ENCODE measurements at regions not wholly inside any gene's neighbourhood (a gene's known extent, or its start where the extent isn't known, plus 50 kb on each side); places are given as distances from the start of the nearest gene placed in this dataset.

GRCh38 chr19:56939951-56940350 lies 99.4 kb upstream of the PEG3 start:
- DNase-seq (ENCODE audit: low spot score), result no peak

GRCh38 chr19:56942756-56943155 lies 102.2 kb upstream of the PEG3 start:
- no peak for DNase-seq (ENCODE audit: low spot score)
- in situ Hi-C loops (cut with HindIII; ENCODE audit: low sequenced_read_pairs), result no loop called here

More at GRCh38 chr19:56939951-56940350, 99.4 kb upstream of the PEG3 start:
- in situ Hi-C loops (cut with HindIII; ENCODE audit: low sequenced_read_pairs), result no loop called here

- in situ Hi-C loops (cut with HindIII; ENCODE audit: low sequenced_read_pairs), result no loop called here
- no peak for DNase-seq (ENCODE audit: low spot score)
These were observed 105.6 kb upstream of the PEG3 start for GRCh38 chr19:56946159-56946558.

- DNase-seq (ENCODE audit: low spot score), result no peak
- in situ Hi-C loops (cut with HindIII; ENCODE audit: low sequenced_read_pairs), result no loop called here
These were observed 106.7 kb upstream of the PEG3 start for GRCh38 chr19:56947206-56947605.

- in situ Hi-C loops (cut with HindIII; ENCODE audit: low sequenced_read_pairs), result no loop called here
These were observed 109.1 kb upstream of the PEG3 start for GRCh38 chr19:56949626-56950025.

GRCh38 chr19:56951672-56952071 lies 111.1 kb upstream of the PEG3 start:
- DNase-seq (ENCODE audit: low spot score), result no peak
- in situ Hi-C loops (cut with HindIII; ENCODE audit: low sequenced_read_pairs), result no loop called here

More at GRCh38 chr19:56949626-56950025, 109.1 kb upstream of the PEG3 start:
- DNase-seq (ENCODE audit: low spot score), result no peak

GRCh38 chr19:56953470-56953869 lies 112.9 kb upstream of the PEG3 start:
- in situ Hi-C loops (cut with HindIII; ENCODE audit: low sequenced_read_pairs), result no loop called here
- no peak for DNase-seq (ENCODE audit: low spot score)

GRCh38 chr19:56955637-56956216 lies 115.2 kb upstream of the PEG3 start:
- in situ Hi-C loops (cut with HindIII; ENCODE audit: low sequenced_read_pairs), result no loop called here
- DNase-seq (ENCODE audit: low spot score), result no peak

- in situ Hi-C loops (cut with HindIII; ENCODE audit: low sequenced_read_pairs), result no loop called here
- DNase-seq (ENCODE audit: low spot score), result no peak
These were observed 116.1 kb upstream of the PEG3 start for GRCh38 chr19:56956503-56957226.

GRCh38 chr19:56959205-56959604 lies 118.7 kb upstream of the PEG3 start:
- no peak for DNase-seq (ENCODE audit: low spot score)
- in situ Hi-C loops (cut with HindIII; ENCODE audit: low sequenced_read_pairs), result no loop called here

- in situ Hi-C loops (cut with HindIII; ENCODE audit: low sequenced_read_pairs), result no loop called here
- no peak for DNase-seq (ENCODE audit: low spot score)
These were observed 120.5 kb upstream of the PEG3 start for GRCh38 chr19:56960959-56961543.

GRCh38 chr19:56964410-56964920 lies 123.9 kb upstream of the PEG3 start:
- no peak for DNase-seq (ENCODE audit: low spot score)
- in situ Hi-C loops (cut with HindIII; ENCODE audit: low sequenced_read_pairs), result no loop called here

- DNase-seq (ENCODE audit: low spot score), result peak; percentile 19
- in situ Hi-C loops (cut with HindIII; ENCODE audit: low sequenced_read_pairs), result no loop called here
These were observed 125.7 kb upstream of the PEG3 start for GRCh38 chr19:56966225-56966696.

GRCh38 chr19:56966697-56967299 lies 126.3 kb upstream of the PEG3 start:
- in situ Hi-C loops (cut with HindIII; ENCODE audit: low sequenced_read_pairs), result no loop called here
- DNase-seq (ENCODE audit: low spot score), result no peak

GRCh38 chr19:56969156-56969555 lies 128.6 kb upstream of the PEG3 start:
- DNase-seq (ENCODE audit: low spot score), result no peak
- in situ Hi-C loops (cut with HindIII; ENCODE audit: low sequenced_read_pairs), result no loop called here

- in situ Hi-C loops (cut with HindIII; ENCODE audit: low sequenced_read_pairs), result no loop called here
- DNase-seq (ENCODE audit: low spot score), result peak; percentile 16
These were observed 129.2 kb upstream of the PEG3 start for GRCh38 chr19:56969759-56970178.

GRCh38 chr19:56971230-56971629 lies 130.7 kb upstream of the PEG3 start:
- DNase-seq (ENCODE audit: low spot score), result no peak
- in situ Hi-C loops (cut with HindIII; ENCODE audit: low sequenced_read_pairs), result no loop called here

- DNase-seq (ENCODE audit: low spot score), result no peak
- in situ Hi-C loops (cut with HindIII; ENCODE audit: low sequenced_read_pairs), result no loop called here
These were observed 131.8 kb upstream of the PEG3 start for GRCh38 chr19:56972291-56972841.

GRCh38 chr19:56973713-56974555 lies 133.4 kb upstream of the PEG3 start:
- peak; percentile 26 for DNase-seq (ENCODE audit: low spot score)
- in situ Hi-C loops (cut with HindIII; ENCODE audit: low sequenced_read_pairs), result no loop called here
